DMS 273 treated with DMSO at 0.1 percent for 48 hours (cell line): ENCODE measurements at regions not wholly inside any gene's neighbourhood (a gene's known extent, or its start where the extent isn't known, plus 50 kb on each side); places are given as distances from the start of the nearest gene placed in this dataset.

Experiments used
- DNase-seq: peaks from one replicate; lab custom pipeline; 2025; lab: John Stamatoyannopoulos, UW

DNA sequence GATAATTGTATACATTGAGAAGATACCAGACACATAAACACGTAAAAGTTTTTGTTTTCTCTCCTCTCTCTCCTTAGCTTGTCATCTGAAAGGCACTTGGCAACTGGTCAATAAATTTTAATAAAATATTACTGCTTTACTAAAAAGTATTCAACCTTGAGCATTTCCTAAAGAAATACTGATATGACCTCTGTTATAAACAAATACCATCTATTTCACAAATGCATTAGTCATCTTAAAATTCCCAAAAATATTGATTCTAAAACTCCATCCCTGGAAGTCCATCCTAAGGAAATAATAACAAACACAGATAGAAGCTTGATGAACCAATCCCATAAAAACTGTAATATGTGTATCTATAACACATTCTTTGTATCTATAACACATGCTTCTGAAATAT lies 483.2 kb downstream of the TLR4 start:
- no peak for DNase-seq

DNA sequence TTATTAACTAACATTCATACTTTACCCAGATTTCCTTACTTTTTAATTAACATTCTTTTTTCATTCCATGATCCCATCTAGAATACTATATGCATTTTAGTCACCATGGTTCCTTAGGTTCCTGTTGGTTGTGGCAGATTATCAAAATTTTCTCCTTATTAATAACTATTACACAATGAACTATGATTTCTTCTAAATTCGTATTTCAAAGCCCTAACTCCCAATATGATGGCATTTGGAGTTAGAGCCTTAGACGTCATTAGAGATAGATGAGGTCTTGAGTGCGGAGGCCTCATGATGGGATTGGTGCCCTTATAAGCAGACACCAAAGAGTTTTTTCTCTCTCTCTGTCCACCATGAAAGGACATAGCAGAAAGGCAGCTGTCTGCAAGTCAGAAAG lies 485.4 kb downstream of the TLR4 start:
- DNase-seq = no peak

DNA sequence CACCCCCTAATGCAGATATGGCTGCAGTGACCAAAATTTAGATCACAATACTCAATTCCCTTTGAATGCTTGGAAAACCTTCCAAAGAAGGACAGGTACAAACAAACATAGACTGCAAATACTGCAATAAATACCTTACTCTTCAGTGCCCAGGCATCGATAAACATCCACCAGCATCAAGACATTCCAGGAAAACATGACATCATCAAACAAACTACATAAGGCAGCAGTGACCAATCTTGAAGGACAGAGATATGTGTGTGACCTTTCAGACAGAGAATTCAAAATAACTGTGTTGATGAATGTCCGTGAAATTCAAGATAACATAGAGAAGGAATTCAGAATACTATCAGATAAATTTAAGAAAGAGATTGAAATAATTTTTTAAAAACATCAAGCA lies 488.6 kb downstream of the TLR4 start:
- DNase-seq = no peak

DNA sequence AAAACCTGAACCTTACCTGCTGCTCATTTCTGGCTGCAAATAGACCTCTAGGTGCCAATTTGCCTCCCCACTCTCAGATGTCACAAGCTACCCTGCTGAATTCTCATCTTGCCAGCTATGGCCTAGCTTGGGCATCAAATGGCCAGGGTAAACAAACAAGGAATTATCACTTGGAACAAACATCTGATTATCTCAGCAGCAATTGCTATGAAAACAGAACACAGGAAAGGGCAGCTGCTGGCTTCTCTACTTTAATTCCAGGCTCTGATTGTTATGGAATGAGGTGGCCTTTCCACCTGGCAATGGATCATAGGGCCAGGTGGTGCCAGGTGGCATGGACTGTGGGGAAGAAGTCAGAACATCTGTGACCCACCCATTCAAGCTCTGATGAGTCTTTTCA lies 505.1 kb downstream of the TLR4 start:
- peak; percentile 44 for DNase-seq

DNA sequence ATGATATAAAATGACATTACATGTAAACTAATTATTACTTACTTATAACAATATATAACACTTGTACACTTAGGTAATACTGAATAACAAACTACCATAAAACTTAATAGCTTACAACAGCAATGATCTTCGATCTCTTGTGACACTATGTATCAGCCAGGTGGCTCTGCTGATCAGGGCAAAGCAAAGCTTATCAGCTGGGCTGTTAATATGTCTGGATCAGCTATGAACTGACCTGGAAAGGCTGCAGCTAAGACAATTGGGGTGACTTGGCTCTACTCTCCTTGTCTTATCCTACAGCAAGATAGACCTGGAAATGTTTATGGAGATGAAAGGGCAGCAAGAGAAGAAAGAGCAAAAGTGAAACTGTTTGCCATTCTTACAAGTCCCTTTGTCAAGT lies 511.3 kb downstream of the TLR4 start:
- DNase-seq = no peak

DNA sequence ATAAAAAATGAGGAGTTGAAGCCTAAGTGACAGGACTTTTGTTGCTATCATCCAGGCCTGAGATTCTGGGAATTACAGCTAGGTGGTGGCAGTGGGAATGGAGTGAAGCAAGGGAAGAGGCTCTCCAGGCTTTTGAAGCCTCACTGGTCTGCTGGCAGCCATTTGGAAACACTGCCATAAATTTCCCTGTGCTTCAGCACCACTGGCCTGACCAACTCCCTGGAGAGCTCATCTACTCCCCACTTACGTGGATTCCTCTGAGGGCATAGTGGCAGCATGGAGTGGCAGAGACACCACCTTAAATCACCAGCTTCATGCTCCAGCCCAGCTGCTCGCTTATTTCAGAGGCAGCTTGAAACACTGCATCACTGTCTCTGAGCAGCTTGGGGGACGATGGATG lies 518.2 kb downstream of the TLR4 start:
- DNase-seq = peak; percentile 63

DNA sequence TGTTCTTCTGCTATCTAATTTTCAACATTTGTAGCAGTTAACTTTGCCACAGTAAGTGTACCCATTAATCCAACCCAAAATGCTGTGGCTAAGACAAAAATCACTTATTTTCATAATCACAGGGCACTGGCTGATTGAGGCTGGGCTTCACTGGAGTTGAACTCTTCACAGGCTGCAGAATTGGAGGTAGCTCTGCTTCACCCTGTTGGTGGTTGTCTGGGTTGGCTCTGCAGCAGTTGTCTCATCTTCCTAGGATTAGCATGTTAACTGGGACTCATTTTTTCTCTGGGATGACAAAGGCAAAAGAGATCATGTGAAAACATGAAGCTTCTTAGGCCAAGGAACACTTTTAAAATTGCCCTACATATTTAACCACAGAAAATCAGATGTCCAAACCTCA lies 518.9 kb downstream of the TLR4 start:
- DNase-seq = no peak

DNA sequence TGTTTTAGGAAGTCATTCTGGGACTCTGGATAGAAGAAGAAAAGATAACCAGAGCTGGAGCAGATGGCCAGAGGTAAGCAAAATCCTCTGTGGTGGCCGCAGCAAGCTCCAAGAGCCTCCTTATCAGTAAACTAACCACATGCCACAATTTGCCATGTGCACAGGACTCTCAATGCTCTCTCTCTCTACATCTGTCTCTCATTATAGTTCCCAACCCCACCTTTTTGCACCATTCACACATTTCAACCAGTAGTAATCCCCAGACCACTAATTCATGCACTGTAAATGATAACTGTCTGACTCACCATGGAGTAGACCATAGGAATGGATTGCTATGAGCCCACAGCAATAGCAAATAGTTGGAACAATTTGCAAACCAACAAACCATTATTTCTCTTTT lies 526.1 kb downstream of the TLR4 start:
- DNase-seq = peak; percentile 93

DNA sequence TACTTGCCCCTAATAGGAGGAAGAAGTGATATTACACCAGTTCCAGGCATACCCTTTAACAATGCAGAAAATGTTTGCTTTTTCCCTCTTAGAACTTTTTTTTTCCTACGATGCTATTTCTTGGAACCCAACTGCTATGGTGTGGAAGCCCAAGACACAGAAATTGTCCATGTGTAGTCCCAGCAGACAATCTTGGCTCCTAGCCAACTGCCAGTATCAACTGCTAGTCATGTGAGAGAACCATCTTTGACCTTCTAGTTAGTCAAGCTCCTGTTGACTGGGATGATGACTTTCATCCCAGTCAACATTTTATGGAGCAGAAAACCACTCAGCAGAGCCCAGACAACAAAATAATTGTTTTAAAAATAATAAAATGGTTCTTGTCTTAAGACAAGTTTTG lies 532.4 kb downstream of the TLR4 start:
- DNase-seq = no peak

DNA sequence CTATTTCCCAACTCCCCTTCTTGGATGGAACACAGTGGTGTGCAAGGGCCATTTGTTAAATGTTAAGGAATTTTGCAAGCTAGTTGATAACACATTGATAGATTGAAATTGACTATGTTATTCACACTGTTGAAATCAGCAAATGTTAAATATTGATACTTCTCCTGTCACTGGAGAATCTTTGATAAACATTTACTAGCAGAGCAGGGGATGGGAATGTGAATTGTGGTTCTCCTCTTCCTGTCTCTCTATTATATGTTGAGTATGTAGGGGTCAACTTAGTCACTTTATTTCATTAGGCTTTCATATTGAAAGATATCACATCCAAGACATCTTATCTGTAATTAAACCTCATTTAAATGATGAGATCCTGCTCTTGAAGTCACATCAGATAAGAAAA lies 533.9 kb downstream of the TLR4 start:
- DNase-seq = no peak

DNA sequence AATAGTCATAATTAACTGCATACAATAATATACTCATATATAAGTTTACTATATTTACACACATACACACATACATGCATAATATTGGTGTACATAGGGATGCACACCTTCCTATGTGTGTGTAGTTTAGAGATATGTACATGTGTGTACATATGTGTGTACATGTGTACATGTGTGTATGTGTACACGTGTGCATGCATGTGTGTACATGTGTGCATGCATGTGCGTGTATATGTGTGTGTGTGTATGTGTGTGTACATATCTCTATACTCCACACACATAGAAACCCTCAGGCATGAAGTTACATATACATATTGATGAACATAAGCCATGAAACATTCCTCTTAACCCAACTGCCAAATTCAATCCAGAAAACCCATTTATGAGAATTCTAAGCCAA lies 547.8 kb downstream of the TLR4 start:
- no peak for DNase-seq

DNA sequence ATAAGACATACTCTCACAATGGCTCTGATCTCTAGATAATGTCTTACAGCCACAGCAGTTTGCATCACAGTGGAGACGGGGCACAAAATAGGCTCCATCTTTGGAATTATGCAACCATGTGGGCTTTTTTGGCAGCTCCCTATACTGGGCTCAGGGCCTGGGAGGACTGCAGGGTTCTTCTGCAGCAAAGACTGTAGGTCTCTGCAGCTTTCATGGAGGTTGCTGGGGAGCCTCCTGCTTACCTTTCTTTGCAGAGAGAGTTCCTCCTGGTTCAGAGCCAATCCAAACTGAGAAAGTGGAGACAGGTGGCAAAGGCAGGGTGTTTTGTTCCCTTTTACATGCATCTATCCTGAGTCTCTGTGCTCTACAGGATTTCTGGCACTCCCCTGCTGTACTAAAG lies 558.0 kb downstream of the TLR4 start:
- no peak for DNase-seq

DNA sequence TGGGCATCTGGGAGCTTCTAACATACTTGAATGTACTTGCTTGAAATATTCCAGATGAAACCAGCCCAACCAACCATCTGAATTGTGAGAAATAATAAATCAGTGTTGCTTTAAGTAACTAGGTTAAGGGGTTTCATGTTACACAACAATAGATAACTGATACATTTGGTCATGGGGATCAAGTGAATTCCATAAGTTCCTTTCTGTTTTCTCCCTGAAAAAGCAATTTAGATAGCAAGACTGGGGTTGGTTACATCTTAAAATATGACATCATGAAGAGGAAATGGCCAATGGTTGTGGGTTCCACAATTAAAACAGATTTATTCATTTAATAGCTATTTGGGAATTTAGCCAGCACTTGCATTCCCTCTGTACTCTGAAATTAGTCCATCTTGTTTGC lies 559.7 kb downstream of the TLR4 start:
- no peak for DNase-seq

DNA sequence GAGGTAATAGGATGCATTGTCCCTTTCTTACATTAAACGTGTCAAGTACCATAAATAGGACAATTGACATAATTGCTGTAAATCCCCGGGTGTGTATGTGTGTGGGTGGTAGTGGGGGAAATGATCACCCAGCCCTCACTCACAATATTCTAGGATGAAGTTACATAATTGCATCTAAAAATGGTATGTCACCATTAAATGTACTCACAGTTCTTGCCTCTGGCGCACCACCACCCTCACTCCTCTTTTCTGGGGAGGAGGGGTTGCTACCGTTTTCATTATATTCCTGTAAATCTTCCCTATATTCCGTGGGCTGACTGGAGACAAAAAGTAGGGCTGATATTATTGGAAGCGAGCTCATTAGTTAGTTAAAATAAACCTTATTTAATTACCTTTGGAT lies 563.8 kb downstream of the TLR4 start:
- DNase-seq = no peak

DNA sequence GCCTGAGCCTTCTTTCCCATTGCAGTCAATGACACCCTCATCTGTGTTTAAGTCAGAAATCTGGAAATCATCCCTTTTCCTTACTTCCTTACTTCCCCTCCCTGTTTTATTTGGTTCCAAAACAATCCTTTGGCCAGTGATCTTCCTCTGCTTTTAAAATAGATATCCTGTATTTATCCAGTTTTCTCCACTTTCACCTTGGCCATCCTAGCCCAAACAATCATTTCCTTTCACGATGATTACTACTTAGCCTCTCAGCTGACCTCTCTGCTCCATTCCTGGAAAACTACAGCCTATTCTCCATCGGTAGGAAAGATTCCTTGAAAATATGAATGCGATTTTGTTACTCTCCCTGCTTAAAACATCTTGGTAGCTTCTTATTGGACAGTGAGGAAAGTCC lies 565.4 kb downstream of the TLR4 start:
- no peak for DNase-seq

DNA sequence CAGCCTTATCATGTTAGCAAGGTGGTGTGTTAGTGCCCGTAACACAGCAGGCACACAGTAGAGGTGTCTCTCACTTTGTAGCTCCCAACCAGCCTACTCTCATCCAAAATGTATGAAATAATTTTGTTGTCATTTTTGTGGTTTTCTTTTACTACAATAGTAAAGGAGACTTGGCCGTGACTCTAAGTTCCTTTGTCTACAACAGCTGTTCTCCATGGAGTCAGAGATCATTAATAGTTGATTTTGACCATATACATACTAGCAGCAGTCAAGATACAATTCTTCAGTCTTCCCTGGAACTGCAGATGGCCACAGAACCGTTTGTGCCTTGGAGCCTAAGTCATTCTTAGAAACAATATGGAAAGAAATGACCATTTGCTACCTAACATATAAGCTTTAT lies 567.1 kb downstream of the TLR4 start:
- no peak for DNase-seq

DNA sequence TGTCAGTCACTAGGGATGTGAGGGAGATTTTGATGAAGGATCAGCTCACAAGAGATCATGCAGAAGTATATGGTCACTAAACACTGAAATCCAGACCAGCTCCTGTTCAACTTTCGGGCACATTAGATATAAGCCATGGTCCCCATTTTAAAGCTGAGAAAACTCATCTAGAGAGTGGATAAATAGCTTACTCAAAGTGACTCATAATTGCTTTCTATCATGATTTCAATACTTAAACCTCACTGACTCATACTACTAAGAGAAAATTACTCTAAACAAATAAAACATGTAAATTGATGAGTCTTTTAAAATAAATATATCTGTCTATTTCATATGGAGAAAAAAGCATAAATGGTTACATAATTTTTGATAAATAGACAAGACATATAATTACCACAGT lies 567.7 kb downstream of the TLR4 start:
- DNase-seq = no peak

DNA sequence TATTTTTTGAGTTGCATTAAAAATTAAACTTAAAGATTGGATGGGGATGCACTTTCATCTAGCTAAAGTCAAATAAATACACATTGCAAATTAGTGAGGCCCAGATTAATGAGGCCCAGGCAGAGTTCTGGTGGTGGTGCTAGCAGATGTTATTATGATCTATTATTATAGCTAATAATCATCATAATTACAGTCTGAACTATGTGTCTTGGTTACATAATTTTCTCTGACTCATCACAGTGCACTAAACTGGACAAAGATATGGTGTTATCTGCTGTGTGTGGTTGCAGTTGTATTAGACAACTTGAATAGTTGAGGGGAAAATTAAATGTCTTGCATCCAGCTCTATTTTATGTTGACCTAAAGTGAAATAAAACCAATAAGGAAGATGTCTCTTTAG lies 568.8 kb downstream of the TLR4 start:
- DNase-seq = no peak

DNA sequence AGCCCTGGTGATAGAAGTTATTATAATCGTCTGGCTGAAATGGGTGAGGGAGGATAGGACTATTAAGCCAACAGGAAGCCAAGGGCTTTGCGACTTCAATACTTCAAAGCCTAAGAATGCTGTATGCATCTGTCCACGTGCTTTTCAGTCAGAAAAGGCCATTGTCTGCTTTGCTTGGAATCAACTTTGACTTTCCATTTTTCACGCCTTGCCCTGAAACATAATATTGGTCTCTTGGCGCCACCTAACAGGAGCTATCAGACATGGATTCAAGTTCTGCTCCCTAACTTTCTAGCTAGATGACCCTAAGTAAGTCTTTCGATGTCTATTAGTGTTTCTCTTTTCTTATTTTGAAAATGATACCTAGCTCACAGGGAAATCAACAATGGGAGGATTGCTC lies 572.6 kb downstream of the TLR4 start:
- no peak for DNase-seq

DNA sequence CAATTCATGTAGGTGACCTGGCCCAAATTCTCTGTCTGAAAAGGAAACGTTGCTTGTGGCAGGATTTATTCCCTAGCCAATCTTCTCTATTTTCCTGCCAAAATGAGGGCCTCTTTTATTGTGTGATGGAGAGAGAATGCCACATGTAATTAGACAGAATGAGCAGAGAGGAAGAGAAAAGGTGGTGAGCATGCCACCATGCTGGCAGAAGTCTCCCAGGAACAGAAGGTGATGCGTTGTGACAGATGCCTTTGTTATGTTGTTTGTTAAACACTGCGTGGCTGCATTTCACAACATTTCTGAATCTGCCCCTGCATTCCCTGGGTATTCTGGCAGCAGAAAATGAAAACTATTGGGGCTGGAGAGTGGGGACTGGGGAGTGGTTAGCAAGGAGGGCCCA lies 577.6 kb downstream of the TLR4 start:
- no peak for DNase-seq

DNA sequence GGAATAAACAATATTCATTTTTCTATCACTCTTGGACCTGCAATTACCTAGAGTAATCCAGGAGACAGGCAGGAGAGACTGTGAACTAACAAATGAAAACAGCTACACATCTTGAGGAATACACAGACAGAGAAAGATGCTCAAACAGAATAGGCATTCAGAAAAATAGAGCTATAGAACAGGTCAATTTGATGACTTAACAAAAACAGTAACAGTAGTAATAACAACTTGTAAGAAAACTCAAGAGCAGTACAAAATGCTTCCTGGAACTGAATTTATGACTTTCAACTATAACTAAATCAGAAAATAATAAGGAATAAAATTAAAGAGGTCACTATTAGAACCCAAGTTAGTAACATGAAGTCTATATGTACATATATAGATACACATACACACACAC lies 579.3 kb downstream of the TLR4 start:
- DNase-seq = no peak

DNA sequence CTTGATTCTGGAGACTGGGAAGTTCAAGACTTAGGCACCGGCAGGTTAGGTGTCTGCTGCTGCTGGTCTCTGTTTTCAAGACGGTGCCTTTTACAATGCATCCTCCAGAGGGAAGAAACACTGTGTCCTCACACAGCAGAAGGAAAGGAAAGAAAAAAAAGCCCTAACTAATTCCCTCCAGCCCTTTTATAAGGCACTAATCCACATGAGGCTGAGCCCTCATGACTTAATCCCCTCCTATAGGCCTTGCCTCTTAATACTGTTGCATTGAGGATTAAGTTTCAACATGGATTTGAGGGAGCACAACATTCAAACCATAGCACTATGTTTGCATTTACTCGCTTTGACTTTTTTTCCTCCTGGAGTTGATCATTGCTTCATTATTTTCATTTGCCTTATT lies 585.9 kb downstream of the TLR4 start:
- no peak for DNase-seq

DNA sequence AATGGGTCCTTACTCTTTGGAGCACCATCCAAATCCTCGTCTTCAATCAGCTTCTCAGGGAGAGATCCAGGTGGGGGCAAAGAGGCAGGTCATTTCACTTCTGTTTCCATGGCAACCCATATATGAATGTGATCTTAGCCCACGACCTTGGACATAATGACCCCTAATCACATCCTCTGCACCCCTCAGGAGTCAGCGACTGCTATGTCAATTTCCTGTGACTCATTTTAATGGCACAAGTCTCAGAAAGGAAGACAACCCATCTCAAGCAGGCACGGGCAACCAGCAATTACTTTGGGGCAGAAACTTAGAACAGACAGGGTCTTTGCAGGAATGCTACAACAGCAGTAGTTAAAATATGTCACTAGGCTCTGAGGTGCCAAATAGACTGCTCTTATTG lies 591.2 kb downstream of the TLR4 start:
- DNase-seq = no peak

DNA sequence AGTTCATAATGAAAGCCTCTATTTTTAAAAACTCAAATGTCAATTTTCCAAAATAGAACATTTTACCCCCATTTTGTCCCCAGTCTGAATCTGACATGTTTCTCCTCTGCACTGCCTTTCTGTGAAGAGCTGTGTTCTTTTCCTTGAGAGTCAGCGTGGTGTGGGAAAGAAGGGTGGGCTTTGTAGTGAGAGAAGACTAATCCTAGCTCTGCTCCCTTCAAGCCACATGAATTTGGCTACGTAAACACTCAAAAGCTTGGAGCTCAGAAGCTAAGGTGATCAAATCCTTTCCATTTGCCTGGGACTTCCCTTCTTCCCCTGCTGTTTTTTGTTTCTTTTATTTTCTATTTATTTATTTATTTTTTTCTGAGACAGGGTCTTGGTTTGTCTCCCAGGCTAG lies 598.5 kb downstream of the TLR4 start:
- DNase-seq = no peak

DNA sequence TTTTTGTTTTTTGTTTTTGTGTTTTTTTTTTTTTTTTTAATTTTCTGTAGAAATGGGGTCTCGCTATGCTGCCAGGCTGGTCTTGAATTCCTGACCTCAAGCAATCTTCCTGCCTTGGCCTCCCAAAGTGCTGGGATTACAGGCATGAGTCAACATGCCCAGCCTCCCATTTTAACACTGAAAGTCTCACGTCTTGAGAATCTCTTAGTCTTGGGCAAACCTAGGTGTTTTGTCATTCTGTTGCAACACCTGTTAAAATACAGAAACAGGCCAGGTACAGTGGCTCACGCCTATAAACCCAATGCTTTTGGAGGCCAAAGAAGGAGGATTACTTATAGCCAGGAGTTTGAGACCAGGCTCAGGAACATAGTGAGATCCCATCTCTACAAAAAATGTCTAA lies 599.0 kb downstream of the TLR4 start:
- no peak for DNase-seq

DNA sequence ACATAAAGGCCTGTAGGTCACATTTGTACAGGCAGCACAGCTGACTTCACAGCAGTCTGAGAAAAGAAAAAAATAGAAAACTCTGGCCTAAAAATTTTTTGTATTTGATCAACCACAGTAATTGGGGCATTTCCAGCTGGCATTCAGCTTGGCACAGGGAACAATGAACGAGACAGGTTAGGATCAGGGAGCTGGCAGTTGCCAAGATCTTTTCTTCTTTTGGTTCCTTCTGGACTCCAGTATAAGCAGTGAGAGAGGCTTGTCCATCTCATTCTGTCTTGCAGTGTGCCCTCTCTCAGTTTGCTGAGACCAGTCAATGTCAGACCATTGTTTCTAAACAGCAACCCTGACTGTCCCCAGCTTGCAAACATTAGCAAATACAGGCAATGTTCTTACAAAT lies 601.1 kb downstream of the TLR4 start:
- no peak for DNase-seq
